Heart right ventricle (tissue), 16 donors: ENCODE measurements at regions not wholly inside any gene's neighbourhood (a gene's known extent, or its start where the extent isn't known, plus 50 kb on each side); places are given as distances from the start of the nearest gene placed in this dataset.
A peak's percentile ranks its signal among the peaks of the same experiment; 100 is the strongest.

Source experiments
- ATAC-seq, 8 donors: fragments of 200-7000 bp; cut with Tn5 transposase; one replicate each; pipeline ENCODE4 v1.9.1; 2020; ENCODE audit warnings: mild to moderate bottlenecking in 8 of 8, moderate library complexity in 8 of 8, moderate number of reproducible peaks in 1 of 8
- DNase-seq, 2 donors: peaks; one replicate each; pipeline ENCODE4 v3.0.0-alpha.2; 2020
- H3K27ac ChIP-seq, 10 donors: fragments of 200-600 bp; sonication (generic) in 2 of 10; one replicate each; pipeline versions ENCODE4 v1.5.0 to v1.8.0; 2020 to 2022; ENCODE audit warnings: mild to moderate bottlenecking in 3 of 10
- H3K27me3 ChIP-seq, 7 donors: fragments of 200-600 bp; one replicate each; pipeline ENCODE4 v1.8.0; 2021 to 2022; ENCODE audit warnings: mild to moderate bottlenecking in 2 of 7
- H3K36me3 ChIP-seq, 9 donors: fragments of 200-600 bp; sonication (generic) in 1 of 9; one replicate each; pipeline versions ENCODE4 v1.5.0 to v1.8.0; 2020 to 2022; ENCODE audit warnings: mild to moderate bottlenecking in 2 of 9
- H3K4me1 ChIP-seq, 9 donors: fragments of 200-600 bp; sonication (generic) in 1 of 9; one replicate each; pipeline versions ENCODE4 v1.5.0 to v1.8.0; 2020 to 2022; ENCODE audit warnings: mild to moderate bottlenecking in 4 of 9
- H3K4me3 ChIP-seq, 10 donors: fragments of 200-600 bp; sonication (generic) in 2 of 10; one replicate each; pipeline versions ENCODE4 v1.5.0 to v1.8.0; 2020 to 2022; ENCODE audit warnings: mild to moderate bottlenecking in 7 of 10, moderate library complexity in 2 of 10
- H3K9me3 ChIP-seq, 11 donors: fragments of 200-600 bp in 10 of 11; sonication (generic) in 2 of 11; one replicate each; pipeline versions ENCODE4 v1.5.0 to v1.8.0; 2013 to 2022; ENCODE audit warnings: mild to moderate bottlenecking in 2 of 11, control low read depth in 1 of 11, moderate library complexity in 1 of 11
- CTCF ChIP-seq, 9 donors: fragments of 200-600 bp; sonication (generic) in 2 of 9; IDR thresholded peaks; one replicate each; pipeline versions ENCODE4 v1.5.0 to v1.8.0; 2021 to 2022; ENCODE audit warnings: antibody characterized with exemption in 9 of 9, mild to moderate bottlenecking in 5 of 9, moderate library complexity in 1 of 9
- WGBS, 2 donors: extraction: QIAGEN DNeasy Blood & Tissue Kit; methylation state at CpG; one replicate each; pipeline ENCODE4 v1.1.7; 2013; ENCODE audit warnings: inconsistent platforms in 1 of 2; 5-methylcytosine and 5-hydroxymethylcytosine counted together
- intact Hi-C, 10 donors: fragments of 100-400 bp; cut with DNase I; formaldehyde crosslinking; loops; one replicate each; pipeline versions ENCODE4 v1.11.1 to v1.14.2; 2022
- donor health status: Arrhythmogenic right ventricular cardiomyopathy.
- donor health status: ischemic (EF 13 %, LVEDD 7.1; RV severe dilation, severe dysfunction).
- donor health status: healthy with polysubstance abuse.
- donor health status: DM: no; HTN: yes; CAD: no.
- donor health status: DM: no; HTN: no; CAD: no.
- donor health status: ischemic (EF 25% LVEDD 6.9; RV normal size, moderate dysfunction).
- donor health status: ischemic (EF 25% LVEDD 5.7; RV mildly dilated, moderate dysfunction).
- donor health status: healthy.
- donor health status: DM: yes; HTN: yes; CAD: no.
- donor health status: Ischemic cardiomyopathy.
- donor health status: ischemic (EF 35%, LVEDD 5.7; RV mildly dilated, moderate dysfunction).
- donor health status: nonischemic (EF 11% LVEDD 7.7; RV severe dilation, severe dysfunction).
- donor health status: DM: yes; HTN: yes; CAD: no.
- donor health status: PGD.
- donor health status: ischemic (EF 29% LVEDD 5.4; RV normal size, mild dysfunction).
- donor health status: nonischemic (EF 23%, LVEDD 6.1; RV moderate dilation, normal function).

- 48 to 57% methylated on average over 1 of the region's 1 CpG for WGBS, 2 donors
These were observed 84.7 kb upstream of the SLC25A36 start for GRCh38 chr3:140856905-140857304.

GRCh38 chr3:140857993-140858392, 83.6 kb upstream of the SLC25A36 start:
- DNase-seq (no peak), ATAC-seq (no peak)
- Histone ChIP-seq H3K4me1 (no peaks in the 10 kb centered on the region), H3K4me3 (no peak overlapping the region), H3K9me3 (peaks cover 0 to 13% (median 0%) of the 10 kb centered on the region in 11 donors), H3K27me3 (no peaks in the 10 kb centered on the region), H3K36me3 (no peaks in the 10 kb centered on the region), H3K27ac (no peak overlapping the region)
- 78 to 82% methylated on average over 2 of the region's 2 CpGs for WGBS, 2 donors
- TF ChIP-seq CTCF (IDR thresholded peaks at IDR 0.05), result no peak
- intact Hi-C loops, result no loop called here

More at GRCh38 chr3:140856905-140857304, 84.7 kb upstream of the SLC25A36 start:
- Histone ChIP-seq H3K27ac (no peak overlapping the region), H3K4me1 (no peaks in the 10 kb centered on the region), H3K27me3 (no peaks in the 10 kb centered on the region), H3K36me3 (no peaks in the 10 kb centered on the region), H3K4me3 (no peak overlapping the region), H3K9me3 (peaks cover 0 to 17% (median 0%) of the 10 kb centered on the region in 11 donors)
- intact Hi-C loops, result no loop called here
- no peak for TF ChIP-seq CTCF (IDR thresholded peaks at IDR 0.05)
- DNase-seq, result no peak
- ATAC-seq, result no peak

GRCh38 chr3:140859592-140860336, 81.9 kb upstream of the SLC25A36 start:
- H3K9me3 ChIP-seq, result peaks cover 0 to 7% (median 0%) of the 10 kb centered on the region in 11 donors
- WGBS, 2 donors, result 74 to 77% methylated on average over 5 of the region's 5 CpGs
- no peaks in the 10 kb centered on the region for H3K36me3 ChIP-seq
- H3K4me1 ChIP-seq, result no peaks in the 10 kb centered on the region
- no peaks in the 10 kb centered on the region for H3K27me3 ChIP-seq
- intact Hi-C loops, result loop anchor here in 5 of 10 donors (5.0 to 10.0 kb wide), 4 partner anchors 305 to 1435 kb away; no protein-coding TSS in a partner anchor
- ATAC-seq, result no peak
- H3K4me3 ChIP-seq, result no peak overlapping the region
- no peak overlapping the region for H3K27ac ChIP-seq
- DNase-seq, result no peak
- TF ChIP-seq CTCF (IDR thresholded peaks at IDR 0.05), result no peak

GRCh38 chr3:140863580-140864009, 78.0 kb upstream of the SLC25A36 start:
- no peaks in the 10 kb centered on the region for H3K36me3 ChIP-seq
- H3K4me1 ChIP-seq, result no peaks in the 10 kb centered on the region
- peaks cover 0 to 16% (median 0%) of the 10 kb centered on the region in 11 donors for H3K9me3 ChIP-seq
- intact Hi-C loops, result loop anchor here in 5 of 10 donors (5.0 to 10.0 kb wide), 4 partner anchors 309 to 1439 kb away; no protein-coding TSS in a partner anchor
- WGBS, 2 donors, result 6 to 11% methylated on average over 6 of the region's 6 CpGs
- DNase-seq (peak in 1 of 2 donors; percentile 58), ATAC-seq (peak in 7 of 8 donors; percentile 16 to 56 (median 37))
- H3K4me3 ChIP-seq, result no peak overlapping the region
- peak in 8 of 9 donors; percentile 20 to 66 (median 56) for TF ChIP-seq CTCF (IDR thresholded peaks at IDR 0.05)
- H3K27me3 ChIP-seq, result no peaks in the 10 kb centered on the region
- H3K27ac ChIP-seq, result no peak overlapping the region
